ENCODE measurements at regions not wholly inside any gene's neighbourhood (a gene's known extent, or its start where the extent isn't known, plus 50 kb on each side); places are given as distances from the start of the nearest gene placed in this dataset.

DNA sequence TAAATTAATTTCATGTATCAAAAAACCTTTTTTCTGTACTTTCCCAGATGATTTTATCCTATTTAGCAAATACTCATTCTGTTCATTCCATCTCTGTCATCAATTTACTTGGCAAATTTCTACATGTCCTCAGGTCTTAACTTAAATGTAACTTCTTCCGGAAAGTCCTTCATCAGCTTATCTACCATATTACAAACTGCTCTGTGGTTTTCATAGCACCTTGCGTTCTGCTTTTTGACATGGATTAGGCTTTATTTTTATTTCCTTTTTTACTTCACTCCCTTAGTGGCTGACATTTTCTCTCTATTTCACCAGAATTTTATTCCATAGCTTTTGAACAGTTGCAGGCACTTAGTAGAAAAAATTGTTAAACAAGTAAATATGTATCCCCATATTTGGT is 1040.8 kb downstream of the TAF11L14 start:
- TF ChIP-seq SUZ12 (IDR thresholded peaks at IDR 0.05; ENCODE audit: extremely low read depth, insufficient read depth, insufficient read length) (no peak), YY1 (IDR thresholded peaks at IDR 0.05; ENCODE audit: insufficient read depth, insufficient read length) (no peak), ZNF274 (IDR thresholded peaks at IDR 0.05; ENCODE audit: low read depth, low read length) (no peak)

Measured in NT2/D1 (cell line).